H1 (cell line): ENCODE measurements at regions not wholly inside any gene's neighbourhood (a gene's known extent, or its start where the extent isn't known, plus 50 kb on each side); places are given as distances from the start of the nearest gene placed in this dataset.

Experiments used
- CTCF ChIA-PET: fragments of 300-600 bp; sonication (Branson Sonifier 250); formaldehyde crosslinking; loops from one replicate; lab custom pipeline; 2021; ENCODE audit not compliant: partially characterized antibody; lab: Charles Lee
- POLR2A ChIA-PET: fragments of 300-600 bp; sonication (Branson Sonifier 250); formaldehyde crosslinking; loops from one replicate; lab custom pipeline; 2021; ENCODE audit warnings: inconsistent platforms; ENCODE audit not compliant: partially characterized antibody; lab: Charles Lee
- DNase-seq, 2 experiments: peaks; one replicate each; pipeline versions ENCODE4 v3.0.0 to v3.0.0-alpha.2; 2010 to 2022; ENCODE audit warnings: low spot score in 2 of 2, low read depth in 1 of 2, mixed read lengths in 1 of 2
- FAIRE-seq: peaks from 2 replicates; lab custom pipeline; 2011; peaks lifted over from hg19 to GRCh38; lab: Jason Lieb, UNC
- H2AFZ ChIP-seq: 2 replicates; pipeline ENCODE4 v1.8.1; 2012; ENCODE audit warnings: low read length, inconsistent platforms
- H2AK5ac ChIP-seq: 2 replicates; pipeline ENCODE4 v1.6.1; 2013; ENCODE audit warnings: low read depth, low read length
- H2BK120ac ChIP-seq: replicated peaks from 2 replicates; pipeline ENCODE3; 2013; ENCODE audit warnings: low read depth, low read length, inconsistent platforms
- H2BK12ac ChIP-seq: 2 replicates; pipeline ENCODE4 v1.6.1; 2013; ENCODE audit warnings: low read depth, low read length
- H2BK15ac ChIP-seq: 2 replicates; pipeline ENCODE4 v1.6.1; 2013; ENCODE audit warnings: low read length
- H2BK20ac ChIP-seq: 2 replicates; pipeline ENCODE4 v1.6.1; 2013; ENCODE audit warnings: low read length
- H2BK5ac ChIP-seq: 2 replicates; pipeline ENCODE4 v1.6.1; 2013; ENCODE audit warnings: low read depth, low read length
- H3K14ac ChIP-seq: 2 replicates; pipeline ENCODE4 v1.6.1; 2013; ENCODE audit warnings: inconsistent platforms; ENCODE audit not compliant: insufficient read length
- H3K18ac ChIP-seq: 2 replicates; pipeline ENCODE4 v1.6.1; 2013; ENCODE audit warnings: low read length; ENCODE audit errors: extremely low read depth
- H3K23ac ChIP-seq: 2 replicates; pipeline ENCODE4 v1.6.1; 2013; ENCODE audit warnings: inconsistent platforms; ENCODE audit not compliant: insufficient read length
- H3K23me2 ChIP-seq: 2 replicates; pipeline ENCODE4 v1.6.1; 2013; ENCODE audit warnings: low read depth, low read length
- H3K27ac ChIP-seq: 2 replicates; pipeline ENCODE4 v1.6.1; 2011; ENCODE audit warnings: low read depth, low read length, inconsistent platforms
- H3K27me3 ChIP-seq, 4 experiments: replicated peaks in 1 of 4; 1 replicate in 1 of 4; 2 replicates in 3 of 4; pipeline versions ENCODE4 v1.6.1 to v1.8.1; 2011 to 2013; ENCODE audit warnings: low read length in 3 of 4, mild to moderate bottlenecking in 3 of 4, inconsistent platforms in 2 of 4, mixed read lengths in 2 of 4, moderate library complexity in 1 of 4; ENCODE audit not compliant: control insufficient read depth in 3 of 4, insufficient read depth in 3 of 4; ENCODE audit errors: extremely low read depth in 1 of 4
- H3K36me3 ChIP-seq, 4 experiments: 2 replicates each; pipeline versions ENCODE4 v1.6.1 to v1.8.1; 2011 to 2013; ENCODE audit warnings: mild to moderate bottlenecking in 4 of 4, low read length in 3 of 4, moderate library complexity in 2 of 4, control low read depth in 1 of 4, inconsistent platforms in 1 of 4; ENCODE audit not compliant: insufficient read depth in 4 of 4, control insufficient read depth in 2 of 4
- H3K4ac ChIP-seq: replicated peaks from 2 replicates; pipeline ENCODE3; 2013; ENCODE audit warnings: low read length, low read depth, mixed read lengths, inconsistent platforms; ENCODE audit not compliant: insufficient read length
- H3K4me1 ChIP-seq, 4 experiments: replicated peaks in 1 of 4; 1 replicate in 1 of 4; 2 replicates in 3 of 4; pipeline versions ENCODE4 v1.6.1 to v1.8.1; 2011 to 2013; ENCODE audit warnings: low read length in 3 of 4, inconsistent platforms in 2 of 4, mixed read lengths in 1 of 4; ENCODE audit not compliant: insufficient read depth in 4 of 4, control insufficient read depth in 3 of 4
- H3K4me2 ChIP-seq, 2 experiments: 2 replicates each; pipeline versions ENCODE4 v1.6.1 to v1.8.1; 2011 to 2013; ENCODE audit warnings: low read depth in 2 of 2, low read length in 2 of 2, control low read depth in 1 of 2, inconsistent platforms in 1 of 2, mild to moderate bottlenecking in 1 of 2; ENCODE audit not compliant: insufficient read depth in 1 of 2
- H3K4me3 ChIP-seq, 4 experiments: fragments of 200-600, 300-600 bp in 1 of 4; sonication (generic), shearing (Covaris generic), sonication (Bioruptor Twin) in 1 of 4; 2 replicates each; pipeline versions ENCODE4 v1.5.1 to v1.8.1; 2011 to 2016; ENCODE audit warnings: low read length in 4 of 4, low read depth in 3 of 4, control low read depth in 2 of 4, inconsistent platforms in 2 of 4, mild to moderate bottlenecking in 2 of 4, mixed read lengths in 1 of 4, moderate library complexity in 1 of 4; ENCODE audit not compliant: insufficient read depth in 2 of 4; ENCODE audit errors: extremely low read depth in 1 of 4
- H3K56ac ChIP-seq: replicated peaks from 2 replicates; pipeline ENCODE3; 2013; ENCODE audit warnings: low read depth, mild to moderate bottlenecking, mixed read lengths, low read length, inconsistent platforms; ENCODE audit not compliant: insufficient read length
- H3K79me1 ChIP-seq: 2 replicates; pipeline ENCODE4 v1.6.1; 2013; ENCODE audit warnings: low read depth, low read length, control low read depth
- H3K79me2 ChIP-seq, 2 experiments: 2 replicates each; pipeline versions ENCODE4 v1.6.1 to v1.8.1; 2012 to 2013; ENCODE audit warnings: low read length in 2 of 2, mild to moderate bottlenecking in 2 of 2, inconsistent platforms in 1 of 2; ENCODE audit not compliant: insufficient read depth in 2 of 2, control insufficient read depth in 1 of 2
- H3K9ac ChIP-seq, 4 experiments: replicated peaks in 1 of 4; 1 replicate in 1 of 4; 2 replicates in 3 of 4; pipeline versions ENCODE4 v1.6.1 to v1.8.1; 2011 to 2013; ENCODE audit warnings: low read depth in 3 of 4, low read length in 3 of 4, control low read depth in 2 of 4, mild to moderate bottlenecking in 2 of 4, moderate library complexity in 2 of 4, inconsistent platforms in 1 of 4; ENCODE audit errors: extremely low read depth in 1 of 4
- H3K9me3 ChIP-seq, 2 experiments: 2 replicates each; pipeline versions ENCODE4 v1.6.1 to v1.8.1; 2012 to 2013; ENCODE audit warnings: mild to moderate bottlenecking in 2 of 2, moderate library complexity in 2 of 2, control low read depth in 1 of 2, inconsistent platforms in 1 of 2, low read depth in 1 of 2, low read length in 1 of 2, mixed read lengths in 1 of 2; ENCODE audit not compliant: insufficient read depth in 2 of 2
- H4K20me1 ChIP-seq, 2 experiments: replicated peaks in 1 of 2; 2 replicates each; pipeline versions ENCODE3 to v1.8.1; 2011 to 2013; ENCODE audit warnings: inconsistent platforms in 2 of 2, low read length in 2 of 2, mild to moderate bottlenecking in 1 of 2; ENCODE audit not compliant: insufficient read depth in 2 of 2, control insufficient read depth in 1 of 2
- H4K5ac ChIP-seq: 2 replicates; pipeline ENCODE4 v1.6.1; 2013; ENCODE audit warnings: low read length, low read depth, mixed read lengths, inconsistent platforms; ENCODE audit not compliant: insufficient read length
- H4K8ac ChIP-seq: 2 replicates; pipeline ENCODE4 v1.8.0; 2013; ENCODE audit warnings: mild to moderate bottlenecking, moderate library complexity, low read length, inconsistent platforms; ENCODE audit not compliant: insufficient read depth; ENCODE audit errors: extremely low read depth
- H4K91ac ChIP-seq: replicated peaks from 2 replicates; pipeline ENCODE3; 2013; ENCODE audit warnings: low read length, mixed read lengths, inconsistent platforms; ENCODE audit not compliant: insufficient read length
- CTBP2 ChIP-seq: IDR thresholded peaks from 2 replicates; pipeline ENCODE4 v1.7.0; 2011; ENCODE audit warnings: borderline replicate concordance, mild to moderate bottlenecking, moderate library complexity, mixed read lengths, low read length; ENCODE audit not compliant: insufficient read depth, insufficient read length
- NANOG ChIP-seq: IDR thresholded peaks from 2 replicates; pipeline ENCODE4 v1.6.1; 2011; ENCODE audit warnings: low read length, low read depth, mild to moderate bottlenecking, inconsistent platforms; ENCODE audit not compliant: insufficient read depth, poor library complexity, severe bottlenecking
- PHF8 ChIP-seq: fragments of 200-600 bp; sonication (generic); conservative IDR thresholded peaks from 2 replicates; pipeline ENCODE4 v1.7.1; 2012; ENCODE audit warnings: low read depth, mild to moderate bottlenecking, inconsistent platforms, low read length, moderate library complexity
- RXRA ChIP-seq: IDR thresholded peaks from 2 replicates; pipeline ENCODE4 v1.6.1; 2011; ENCODE audit warnings: low read depth, mild to moderate bottlenecking, low read length, moderate library complexity; ENCODE audit not compliant: insufficient read depth
- WGBS, 2 experiments: shearing (Covaris generic) in 1 of 2; methylation state at CpG; one replicate each; pipeline versions ENCODE4 v1.1.6 to v1.1.7; 2013 to 2015; ENCODE audit warnings: low lambda C conversion rate in 2 of 2, mixed read lengths in 2 of 2, inconsistent platforms in 1 of 2, low coverage in 1 of 2, missing lambda C conversion rate in 1 of 2; ENCODE audit not compliant: insufficient replicate concordance in 2 of 2, insufficient coverage in 1 of 2, insufficient read length in 1 of 2; ENCODE audit errors: extremely low coverage in 1 of 2, missing lambda C conversion rate in 1 of 2; 5-methylcytosine and 5-hydroxymethylcytosine counted together

DNA sequence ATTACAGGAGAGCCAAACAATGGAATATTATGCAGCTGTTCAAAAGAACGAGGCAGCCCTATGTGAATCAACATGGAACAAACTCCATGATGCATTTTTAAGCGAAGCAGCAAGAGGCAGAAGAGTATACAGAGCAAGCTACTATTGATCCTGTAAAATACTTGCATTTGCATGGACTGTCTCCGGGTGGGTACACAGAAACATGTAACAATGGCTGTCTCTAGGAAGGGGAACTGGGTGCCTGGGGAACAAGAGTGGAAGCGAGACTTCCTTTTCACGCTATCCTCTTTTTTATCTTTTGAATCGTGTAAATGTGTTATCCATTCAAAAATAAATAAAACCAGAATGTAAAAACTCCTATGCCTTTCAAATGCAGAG is 93.3 kb upstream of the SIRPA start:
- H2BK20ac ChIP-seq = no peak overlapping the region
- POLR2A ChIA-PET = interaction anchor here (0.9 to 4.5 kb wide), 8 partner anchors 10 to 145 kb away, joined by 3 to 26 read pairs (median 5); no protein-coding TSS in a partner anchor
- H2AFZ ChIP-seq = no peak overlapping the region
- H3K79me2 ChIP-seq = no peaks in the 10 kb centered on the region
- no peak overlapping the region for H3K14ac ChIP-seq
- H4K20me1 ChIP-seq = no peaks in the 10 kb centered on the region
- no peak overlapping the region for H4K8ac ChIP-seq
- H3K56ac ChIP-seq = no peak overlapping the region
- peaks cover 13% of the 10 kb centered on the region; the same call in 1 of the 2 replicates for H3K23me2 ChIP-seq
- no peaks in the 10 kb centered on the region for H3K36me3 ChIP-seq
- peak overlapping the region; percentile 86 to 92 for H3K4me2 ChIP-seq
- no peak overlapping the region for H2AK5ac ChIP-seq
- H3K9ac ChIP-seq = no peak overlapping the region
- H2BK120ac ChIP-seq = no peak overlapping the region
- WGBS, 2 experiments = 64% methylated on average over 6 of the region's 6 CpGs; no CpG with 5 or more reads in 1 of the 2 experiments
- no peak overlapping the region for H4K5ac ChIP-seq
- no peak overlapping the region for H2BK5ac ChIP-seq
- H3K18ac ChIP-seq = no peak overlapping the region
- DNase-seq (no peak), FAIRE-seq (no peak)
- peaks cover 9 to 21% (median 19%) of the 10 kb centered on the region in 4 experiments for H3K27me3 ChIP-seq
- no peak overlapping the region for H3K27ac ChIP-seq
- CTCF ChIA-PET = interaction anchor here (0.6 to 6.3 kb wide), 41 partner anchors 8 to 299 kb away, joined by 3 to 40 read pairs (median 4); no protein-coding TSS in a partner anchor
- H4K91ac ChIP-seq = no peak overlapping the region
- no peak overlapping the region for H2BK15ac ChIP-seq
- H3K4me1 ChIP-seq = peaks cover 2 to 10% (median 3%) of the 10 kb centered on the region in 4 experiments; a peak in 5 of 7 replicates
- no peak for TF ChIP-seq PHF8
- TF ChIP-seq RXRA = no peak
- no peak for TF ChIP-seq CTBP2
- no peak for TF ChIP-seq NANOG
- TF ChIP-seq, all 59 proteins: peak for 0
- Histone ChIP-seq H3K23ac (no peak overlapping the region), H3K9me3 (no peaks in the 10 kb centered on the region), H2BK12ac (no peak overlapping the region), H3K4me3 (peak overlapping the region in 2 of 4 experiments; percentile 40 to 69; a peak in 5 of 8 replicates), H3K4ac (no peak overlapping the region), H3K79me1 (no peaks in the 10 kb centered on the region)
